ENCODE measurements at regions not wholly inside any gene's neighbourhood (a gene's known extent, or its start where the extent isn't known, plus 50 kb on each side); places are given as distances from the start of the nearest gene placed in this dataset.
A peak's percentile ranks its signal among the peaks of the same experiment; 100 is the strongest.
"Not testable (repeated sequence)": the region's sequence is repeated elsewhere in the genome, so short reads cannot be mapped to it uniquely, and the experiment has no call there.

DNA sequence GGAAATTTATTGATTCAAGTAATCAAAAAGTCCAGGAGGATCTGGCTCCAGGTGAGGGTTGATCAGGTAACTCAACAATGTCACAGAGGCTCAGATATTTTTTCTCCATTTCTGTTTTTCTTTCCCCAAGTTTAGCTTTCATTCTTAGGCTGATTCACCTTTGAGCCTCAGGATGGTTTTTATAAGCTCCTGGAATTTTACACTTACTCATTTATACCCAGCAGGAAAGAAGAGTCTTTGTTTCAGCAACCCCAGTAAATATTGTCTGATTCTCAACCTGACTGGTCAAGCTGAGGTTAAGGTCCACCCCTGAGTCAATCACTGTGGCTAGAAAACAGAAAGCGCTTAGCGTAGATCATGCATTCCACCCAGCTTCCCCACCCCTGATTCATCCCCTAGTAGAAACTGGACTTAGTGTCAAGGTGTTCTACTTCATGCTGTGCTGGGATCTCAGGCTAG, 500.6 kb downstream of the KIF4B start:
- no peak for DNase-seq

GRCh38 chr5:155522540-155522939, 509.0 kb downstream of the KIF4B start:
- DNase-seq: no peak

DNA sequence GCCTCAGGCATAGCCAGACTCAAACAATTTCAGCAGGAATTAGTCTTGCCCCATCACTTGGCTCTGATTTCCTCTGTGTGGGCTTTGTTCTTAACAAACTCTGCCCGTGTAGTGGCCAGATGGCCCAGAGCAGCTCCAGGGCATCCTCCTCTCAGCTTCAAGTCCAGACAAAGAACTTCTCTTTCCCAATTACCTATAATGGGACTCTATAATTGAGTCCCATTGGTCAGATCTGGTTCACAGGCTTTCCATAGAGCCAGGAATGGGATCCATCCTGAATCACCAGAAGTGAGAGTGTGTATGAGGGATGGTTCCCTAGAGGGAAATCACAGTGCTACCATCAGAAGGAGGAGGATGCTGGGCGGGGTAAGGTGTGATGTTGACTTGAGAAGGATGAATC, 515.8 kb downstream of the KIF4B start:
- no peak for DNase-seq

- DNase-seq: no peak
Observed at GRCh38 chr5:155530046-155530445, 516.5 kb downstream of the KIF4B start.

DNA sequence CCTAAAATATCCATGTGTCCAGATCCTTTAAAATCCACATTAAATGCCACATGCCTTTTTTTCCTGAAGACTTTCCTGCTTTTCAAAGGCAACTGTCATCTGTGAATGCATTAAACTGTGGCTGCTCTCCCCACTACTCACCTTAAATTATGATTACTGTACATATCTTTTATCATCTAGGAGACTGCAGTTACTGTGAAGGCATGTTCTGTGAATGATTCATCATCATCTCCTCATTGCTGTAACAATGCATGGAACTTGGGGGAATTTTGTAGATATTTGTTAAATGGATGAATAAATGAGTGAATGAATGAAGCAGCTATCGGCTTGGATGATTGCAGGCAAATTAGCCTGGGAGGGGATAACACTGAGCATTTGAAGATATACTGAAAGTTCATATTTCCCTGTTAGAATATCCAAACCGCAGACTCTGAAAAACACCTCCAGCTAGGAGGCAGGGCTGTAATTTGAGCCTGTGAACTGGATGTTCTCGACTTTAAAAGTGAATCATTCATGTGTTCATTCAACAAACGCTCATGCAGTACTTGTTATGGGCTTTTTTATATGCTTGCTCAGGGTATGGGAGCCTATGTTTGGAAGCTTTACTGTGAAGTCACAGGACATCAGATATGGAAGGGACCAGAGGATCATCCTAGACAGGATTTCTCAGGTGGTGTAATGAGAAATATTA, 519.2 kb downstream of the KIF4B start:
- no peak for DNase-seq

DNA sequence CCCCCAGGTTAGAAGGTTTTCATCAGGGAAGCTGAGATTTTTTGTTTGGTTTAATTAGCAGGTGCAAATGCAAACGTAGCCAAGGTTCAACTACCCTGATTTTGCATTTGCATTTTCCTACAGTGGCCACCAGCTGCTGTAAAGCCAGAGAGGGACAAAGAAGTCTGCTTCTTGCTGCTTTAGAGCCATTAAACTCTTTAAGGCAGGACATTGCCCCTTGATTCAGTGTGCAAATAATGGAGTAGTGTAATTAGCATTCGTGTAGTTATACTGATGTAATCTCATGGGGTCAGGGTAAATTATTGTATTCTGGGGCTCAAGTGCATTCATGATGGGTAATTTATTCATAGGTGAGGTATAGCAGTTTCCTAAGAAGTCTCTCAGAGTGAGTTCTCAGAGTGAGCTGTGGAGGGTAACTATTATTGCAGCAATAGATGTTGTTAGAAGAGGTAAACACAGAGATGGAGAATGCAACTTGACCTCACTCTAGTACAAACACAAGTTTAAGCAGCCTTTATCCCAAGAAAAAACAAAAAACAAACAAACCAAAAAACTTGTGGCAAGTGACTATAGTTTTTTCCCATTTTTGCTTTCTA, 526.5 kb downstream of the KIF4B start:
- DNase-seq: no peak

- DNase-seq: no peak
Observed at GRCh38 chr5:155546075-155546474, 532.5 kb downstream of the KIF4B start.

GRCh38 chr5:155554500-155554899, 540.9 kb downstream of the KIF4B start:
- DNase-seq: no peak

- no peak for DNase-seq
Observed at GRCh38 chr5:155556222-155556621, 542.7 kb downstream of the KIF4B start.

DNA sequence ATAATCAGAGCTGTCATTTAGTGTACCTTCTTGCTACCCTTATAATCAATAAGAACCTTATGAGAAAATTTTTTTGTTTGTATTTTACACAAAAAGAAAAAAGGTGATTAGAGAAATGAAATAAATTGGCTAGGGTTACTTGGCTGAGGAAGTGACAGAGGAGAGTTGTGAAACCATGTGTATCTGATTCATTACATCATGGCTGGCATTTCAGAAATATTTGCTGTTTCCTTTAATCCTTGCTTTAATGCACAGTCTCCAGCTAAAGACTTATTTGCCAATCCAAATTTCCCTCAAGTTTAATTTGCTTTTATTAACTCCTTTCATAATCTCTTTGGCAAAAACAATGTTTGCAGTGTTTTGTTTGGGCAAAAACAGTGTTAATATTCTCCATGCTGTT, 543.1 kb downstream of the KIF4B start:
- no peak for DNase-seq

DNA sequence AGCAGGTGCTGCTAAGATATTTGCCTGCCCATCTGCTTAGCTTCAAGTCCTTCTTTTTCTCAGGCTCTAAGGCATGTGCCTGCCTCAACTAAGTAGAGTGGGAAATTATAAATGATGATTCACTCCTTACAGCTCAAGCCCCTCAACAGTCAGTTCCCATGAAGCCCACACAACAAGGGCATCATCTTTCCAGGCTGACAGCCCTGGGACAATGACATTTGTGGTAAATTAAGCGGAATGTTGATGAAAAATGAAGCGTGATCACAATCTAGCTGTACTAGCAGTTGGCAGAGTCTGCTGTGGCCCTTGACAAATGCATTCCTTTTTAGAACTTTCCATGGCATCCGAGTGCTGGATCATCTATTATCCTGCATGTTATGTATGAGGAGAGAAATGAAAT, 548.6 kb downstream of the KIF4B start:
- no peak for DNase-seq

GRCh38 chr5:155564541-155564940, 551.0 kb downstream of the KIF4B start:
- no peak for DNase-seq

GRCh38 chr5:155575861-155576260, 562.3 kb downstream of the KIF4B start:
- no peak for DNase-seq

GRCh38 chr5:155586808-155587207, 573.3 kb downstream of the KIF4B start:
- not testable (repeated sequence) for DNase-seq

DNA sequence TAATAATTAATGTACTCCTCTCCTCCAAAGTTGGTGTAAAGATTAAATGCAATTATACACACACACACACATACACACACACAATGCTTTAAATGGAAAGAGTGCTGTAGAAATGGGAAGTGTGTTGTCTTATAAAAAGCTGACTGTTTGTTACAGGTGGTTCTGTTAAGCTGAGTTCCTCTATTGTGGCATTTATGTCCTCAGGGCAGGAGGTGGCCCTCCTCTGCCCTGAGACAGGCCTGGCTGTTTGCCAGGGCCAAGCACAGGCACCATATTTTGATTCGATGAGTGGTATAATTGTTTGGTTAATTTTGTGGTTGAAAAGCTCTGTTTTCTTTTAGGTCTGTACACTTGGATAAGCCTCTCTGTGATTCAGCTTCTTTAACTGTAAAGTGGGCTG, 573.9 kb downstream of the KIF4B start:
- DNase-seq: no peak

DNA sequence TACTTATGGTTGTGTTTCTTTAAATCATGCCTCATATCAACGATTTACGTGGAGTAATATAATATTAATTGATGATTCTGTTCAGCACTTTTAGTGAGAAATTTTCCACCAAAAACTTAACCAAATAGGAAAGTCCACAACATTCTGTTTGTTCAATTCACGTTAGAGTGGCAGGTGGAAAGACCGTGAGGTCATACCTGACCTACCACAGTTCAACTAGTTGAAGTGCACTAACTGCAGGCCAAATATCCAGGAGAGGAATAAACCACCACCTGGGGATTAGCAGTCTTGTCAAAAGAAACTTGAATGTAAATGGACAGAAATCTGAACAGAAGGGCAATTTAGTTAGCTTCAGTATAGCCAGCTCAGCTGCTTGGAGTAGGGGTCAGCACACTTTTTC, 577.7 kb downstream of the KIF4B start:
- no peak for DNase-seq

DNA sequence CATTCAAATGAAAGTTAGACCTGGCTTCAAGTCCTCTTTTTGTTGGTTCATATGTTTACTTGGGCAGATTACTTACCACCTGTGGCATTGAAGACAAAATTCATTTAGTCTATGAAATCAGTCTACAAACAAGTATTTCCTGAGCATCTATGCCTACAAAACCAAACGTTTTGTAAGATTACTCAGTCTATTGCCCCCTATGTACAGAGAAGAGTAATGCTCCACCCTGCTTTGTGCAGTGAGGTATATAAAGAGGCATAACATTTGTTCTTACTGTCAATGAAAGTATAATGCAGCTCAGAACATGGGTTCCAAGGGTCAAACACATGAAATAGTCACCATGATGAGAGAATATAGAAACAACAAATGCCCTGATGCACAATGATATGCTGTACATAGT, 580.7 kb downstream of the KIF4B start:
- no peak for DNase-seq

DNA sequence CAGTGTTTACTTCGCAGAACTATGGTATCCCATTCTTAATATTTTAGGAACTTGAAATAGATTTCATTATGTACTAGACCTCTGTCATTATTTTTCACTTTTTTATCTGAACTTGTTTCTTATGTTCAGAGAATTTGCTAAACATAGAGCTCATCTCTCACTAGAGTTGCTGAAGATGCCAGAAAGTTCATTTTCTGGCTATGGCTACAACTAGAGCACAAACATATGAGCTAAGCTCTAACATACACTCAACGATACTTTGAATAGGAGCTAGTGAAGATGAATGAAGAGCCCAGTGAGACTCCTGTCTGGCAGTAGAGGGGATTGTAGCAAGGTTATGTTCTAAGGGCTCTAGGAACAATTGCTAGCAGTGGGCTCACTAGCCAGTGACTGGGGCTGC, 582.2 kb downstream of the KIF4B start:
- no peak for DNase-seq

DNA sequence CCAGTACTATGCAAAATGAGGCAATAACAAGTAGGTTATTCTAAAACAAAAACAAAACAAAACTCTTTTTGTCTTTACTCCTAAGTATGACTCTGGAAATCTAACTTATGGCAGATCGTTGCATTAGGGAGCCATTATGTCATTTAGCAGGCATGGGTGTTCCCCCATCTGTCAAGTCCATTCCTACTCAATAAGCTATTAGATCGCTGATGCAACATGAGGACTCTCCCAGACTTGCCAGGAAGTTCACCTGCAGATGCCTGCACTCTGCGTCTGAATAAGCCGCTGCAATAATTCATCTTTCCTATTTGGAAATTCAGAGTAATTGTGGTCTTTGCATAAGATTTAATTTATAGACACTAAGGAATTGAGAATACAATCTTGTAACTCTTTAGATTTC, 585.0 kb downstream of the KIF4B start:
- DNase-seq: peak in 1 of 3 donors; percentile 1

DNA sequence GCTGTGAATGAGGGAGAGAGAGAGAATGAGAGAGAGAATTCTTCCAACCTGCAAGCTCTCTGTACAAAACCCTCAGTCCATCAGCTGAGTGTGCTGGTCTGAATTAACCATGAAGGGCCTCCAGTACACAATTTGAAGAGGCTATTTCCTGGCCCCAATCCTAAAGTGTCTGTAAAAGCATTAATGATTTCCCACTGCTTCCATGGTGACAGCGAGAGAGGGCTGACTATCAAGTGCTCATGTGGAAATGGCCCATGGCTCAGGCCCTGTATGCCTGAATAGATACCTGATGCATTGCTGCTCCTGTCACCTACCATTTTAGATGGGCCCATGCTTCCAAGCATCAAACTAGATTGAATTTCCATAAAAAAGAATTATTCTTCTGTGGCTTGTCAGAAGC, 592.4 kb downstream of the KIF4B start:
- DNase-seq: no peak

DNA sequence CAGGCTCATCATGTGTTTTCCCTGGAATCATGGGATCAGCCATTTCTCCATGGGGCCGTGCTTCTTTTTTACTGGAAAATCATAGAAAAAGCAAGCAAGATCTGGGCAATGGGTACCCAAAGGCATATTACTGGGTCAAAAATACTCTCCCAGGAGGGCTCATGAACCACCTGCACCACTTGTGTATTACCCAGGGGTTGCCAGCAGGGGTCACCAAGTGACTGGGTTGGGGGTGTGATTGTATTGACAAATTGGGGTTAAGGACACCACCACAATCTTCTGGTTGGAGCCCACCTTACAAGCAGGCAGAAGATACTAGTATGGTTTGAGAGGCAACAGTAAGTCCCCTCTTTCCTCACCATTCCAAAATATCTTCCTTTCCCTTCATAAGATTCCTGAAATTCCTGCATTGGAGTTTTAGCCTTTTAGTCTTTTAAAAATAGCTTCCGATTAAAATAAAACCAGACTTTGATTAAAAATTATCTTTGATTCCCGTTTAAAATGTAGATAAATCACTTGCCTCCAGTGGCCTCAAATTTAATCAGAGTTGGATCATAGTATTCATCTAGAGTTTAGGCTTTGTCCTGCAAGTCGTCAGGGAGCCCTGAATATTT, 603.3 kb downstream of the KIF4B start:
- DNase-seq: peak in 2 of 3 donors; percentile 17 to 53

DNA sequence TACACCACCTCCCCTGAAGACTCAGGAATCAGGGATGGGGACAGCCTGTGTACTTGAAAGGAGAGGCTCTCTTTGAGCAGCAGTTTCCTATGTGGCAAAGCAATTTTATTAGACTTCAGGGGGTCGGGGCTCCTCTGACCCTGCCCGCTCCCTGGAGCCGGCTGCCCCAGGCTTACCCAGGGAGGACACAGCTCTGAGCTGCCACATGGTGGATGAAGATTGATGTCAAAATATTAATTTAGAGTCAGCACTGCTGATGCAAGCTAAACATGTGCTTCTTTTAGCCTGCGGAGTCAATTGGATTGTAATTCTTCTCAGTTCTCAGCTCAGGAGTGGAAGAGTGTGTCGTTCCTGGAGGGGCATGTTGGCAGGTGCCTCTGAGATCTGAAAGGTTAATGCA, 606.1 kb downstream of the KIF4B start:
- no peak for DNase-seq

GRCh38 chr5:155620821-155621410, 607.4 kb downstream of the KIF4B start:
- no peak for DNase-seq

DNA sequence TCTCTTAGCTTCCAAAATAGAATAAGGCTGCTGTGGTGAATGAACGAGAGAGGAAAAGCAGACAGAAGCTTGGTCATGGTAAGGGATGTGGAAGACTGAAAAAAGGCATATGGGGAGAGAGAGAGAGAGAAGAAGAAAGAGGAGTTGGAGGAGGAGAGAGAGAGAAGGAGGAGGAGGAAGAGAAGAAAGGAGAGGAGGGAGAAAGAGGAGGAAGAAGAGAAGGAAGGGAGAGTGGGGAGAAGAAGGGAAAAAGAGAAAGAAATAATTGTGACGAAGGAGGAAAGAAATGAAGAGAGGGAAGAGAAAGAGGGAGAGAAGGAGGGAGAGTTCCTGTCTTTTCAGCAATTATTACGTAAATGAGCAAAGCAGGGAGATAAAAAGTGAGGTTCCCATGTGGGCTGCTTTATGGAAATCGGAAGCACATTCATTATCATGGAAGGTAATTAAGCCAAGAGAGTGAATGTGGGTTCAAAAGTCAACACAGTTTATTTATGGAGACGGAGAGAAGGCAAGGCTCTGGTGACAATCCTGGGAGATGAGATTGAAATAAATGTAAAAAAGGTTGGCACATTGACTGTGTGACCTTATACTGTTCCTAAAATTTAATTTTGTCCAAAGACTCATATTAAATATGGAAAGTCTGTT, 611.2 kb downstream of the KIF4B start:
- no peak for DNase-seq
